A549 (cell line): ENCODE measurements at regions not wholly inside any gene's neighbourhood (a gene's known extent, or its start where the extent isn't known, plus 50 kb on each side); places are given as distances from the start of the nearest gene placed in this dataset.

Source experiments
- CTCF ChIP-seq: fragments of >200 bp; sonication (Bioruptor Twin); formaldehyde crosslinking; IDR thresholded peaks from 3 replicates; pipeline ENCODE4 v1.5.1; 2016
- ESRRA ChIP-seq: fragments of 150-350 bp; IDR thresholded peaks from 2 replicates; pipeline ENCODE4 v1.6.1; 2014; ENCODE audit warnings: mild to moderate bottlenecking, low read length, borderline replicate concordance
- HDAC2 ChIP-seq: fragments of 200-600 bp; sonication (generic); IDR thresholded peaks from 2 replicates; pipeline ENCODE4 v1.6.1; 2016
- MYC ChIP-seq: IDR thresholded peaks from 2 replicates; pipeline ENCODE4 v1.6.1; 2012; ENCODE audit warnings: mild to moderate bottlenecking, inconsistent platforms, low read length, improper control_type of control experiment, borderline replicate concordance

GRCh38 chr12:80044694-80045046, 54.7 kb upstream of the OTOGL start:
- TF ChIP-seq ESRRA: no peak
- no peak for TF ChIP-seq MYC
- TF ChIP-seq CTCF: no peak
- no peak for TF ChIP-seq HDAC2
